Brain microvascular endothelial cell (primary cell): ENCODE measurements at regions not wholly inside any gene's neighbourhood (a gene's known extent, or its start where the extent isn't known, plus 50 kb on each side); places are given as distances from the start of the nearest gene placed in this dataset.

Source experiments
- DNase-seq: peaks from one replicate; pipeline ENCODE4 v3.0.0-alpha.2; 2020
- H3K27ac ChIP-seq: fragments of 250-450 bp; sonication (Bioruptor Pico); 2 replicates; pipeline ENCODE4 v1.5.1; 2020; ENCODE audit warnings: mild to moderate bottlenecking, moderate library complexity
- H3K27me3 ChIP-seq: fragments of 250-450 bp; sonication (Bioruptor Pico); replicated peaks from 2 replicates; pipeline ENCODE4 v1.5.1; 2020; ENCODE audit warnings: mild to moderate bottlenecking
- H3K36me3 ChIP-seq: fragments of 250-450 bp; sonication (Bioruptor Pico); replicated peaks from 2 replicates; pipeline ENCODE4 v1.5.1; 2020; ENCODE audit warnings: mild to moderate bottlenecking
- H3K4me3 ChIP-seq: 2 replicates; pipeline ENCODE4 v1.5.1; 2011; ENCODE audit warnings: low read depth, mild to moderate bottlenecking, control low read depth, low read length, moderate library complexity
- CTCF ChIP-seq: IDR thresholded peaks from 2 replicates; pipeline ENCODE4 v1.5.1; 2011; ENCODE audit warnings: low read depth, mild to moderate bottlenecking, moderate library complexity, low read length, control low read depth, inconsistent platforms; ENCODE audit errors: missing control alignments
- in situ Hi-C: cut with HindIII; loops from 2 replicates; pipeline ENCODE4 v1.10.0; 2017; ENCODE audit warnings: low sequenced_read_pairs, low pct_ligation_motif_present

GRCh38 chr14:49991491-49991890, 98.6 kb downstream of the ARF6 start:
- Histone ChIP-seq H3K27me3 (no peaks in the 10 kb centered on the region), H3K27ac (no peak overlapping the region), H3K36me3 (no peaks in the 10 kb centered on the region), H3K4me3 (no peak overlapping the region)
- no peak for TF ChIP-seq CTCF
- in situ Hi-C loops, result loop anchor here (25.0 kb wide), 1 partner anchor 129 kb away; the partner anchor contains the start of gene NEMF
- no peak for DNase-seq

GRCh38 chr14:49992036-49992435, 99.2 kb downstream of the ARF6 start:
- no peak for DNase-seq
- in situ Hi-C loops, result loop anchor here (25.0 kb wide), 1 partner anchor 130 kb away; the partner anchor contains the start of gene NEMF
- Histone ChIP-seq H3K4me3 (no peak overlapping the region), H3K27me3 (no peaks in the 10 kb centered on the region), H3K27ac (no peak overlapping the region), H3K36me3 (no peaks in the 10 kb centered on the region)
- TF ChIP-seq CTCF, result no peak

GRCh38 chr14:49992448-49992847, 99.6 kb downstream of the ARF6 start:
- no peak for DNase-seq
- no peak for TF ChIP-seq CTCF
- Histone ChIP-seq H3K27ac (peak overlapping the region; percentile 22), H3K27me3 (no peaks in the 10 kb centered on the region), H3K4me3 (no peak overlapping the region), H3K36me3 (no peaks in the 10 kb centered on the region)
- in situ Hi-C loops, result loop anchor here (25.0 kb wide), 1 partner anchor 130 kb away; the partner anchor contains the start of gene NEMF

GRCh38 chr14:49992901-49993339, 100.0 kb downstream of the ARF6 start:
- in situ Hi-C loops, result loop anchor here (25.0 kb wide), 1 partner anchor 131 kb away; the partner anchor contains the start of gene NEMF
- peak; percentile 90 for DNase-seq
- TF ChIP-seq CTCF, result no peak
- H3K4me3 ChIP-seq, result no peak overlapping the region
- no peaks in the 10 kb centered on the region for H3K27me3 ChIP-seq
- no peaks in the 10 kb centered on the region for H3K36me3 ChIP-seq
- peak overlapping the region; percentile 22 for H3K27ac ChIP-seq

GRCh38 chr14:49993565-49993964, 100.7 kb downstream of the ARF6 start:
- DNase-seq, result no peak
- no peak overlapping the region for H3K4me3 ChIP-seq
- in situ Hi-C loops, result loop anchor here (25.0 kb wide), 1 partner anchor 131 kb away; the partner anchor contains the start of gene NEMF
- H3K27ac ChIP-seq, result peak overlapping the region; percentile 18
- no peaks in the 10 kb centered on the region for H3K36me3 ChIP-seq
- no peaks in the 10 kb centered on the region for H3K27me3 ChIP-seq
- no peak for TF ChIP-seq CTCF
